Left ventricle myocardium inferior (tissue), 1 donor: ENCODE measurements at regions not wholly inside any gene's neighbourhood (a gene's known extent, or its start where the extent isn't known, plus 50 kb on each side); places are given as distances from the start of the nearest gene placed in this dataset.

Source experiments
- DNase-seq: peaks from one replicate; pipeline ENCODE4 v3.0.0-alpha.2; 2020
- H3K27ac ChIP-seq: fragments of 200-600 bp; replicated peaks from 2 replicates; pipeline ENCODE4 v1.8.0; 2021
- H3K27me3 ChIP-seq: fragments of 200-600 bp; 2 replicates; pipeline ENCODE4 v1.8.0; 2021; ENCODE audit warnings: low read depth
- H3K36me3 ChIP-seq: fragments of 200-600 bp; 2 replicates; pipeline ENCODE4 v1.8.0; 2021
- H3K4me1 ChIP-seq: fragments of 200-600 bp; 2 replicates; pipeline ENCODE4 v1.8.0; 2021
- H3K4me3 ChIP-seq: fragments of 200-600 bp; 2 replicates; pipeline ENCODE4 v1.8.0; 2021; ENCODE audit warnings: mild to moderate bottlenecking, moderate library complexity
- H3K9me3 ChIP-seq: fragments of 200-600 bp; replicated peaks from 2 replicates; pipeline ENCODE4 v1.8.0; 2021
- intact Hi-C: fragments of 100-400 bp; cut with micrococcal nuclease; formaldehyde crosslinking; loops from one replicate; pipeline ENCODE4 v1.11.0; 2022
- TF ChIP-seq, protein P1 (sequence below): fragments of 200-600 bp; IDR thresholded peaks from 2 replicates; pipeline ENCODE4 v1.8.0; 2021; ENCODE audit warnings: antibody characterized with exemption, mild to moderate bottlenecking, borderline replicate concordance
- donor health status: DM: no; HTN: yes; CAD: no; lungs with severe emphysema.

- Histone ChIP-seq H3K9me3 (peaks cover 8% of the 10 kb centered on the region), H3K27me3 (peaks cover 75% of the 10 kb centered on the region), H3K36me3 (no peaks in the 10 kb centered on the region), H3K4me3 (no peak overlapping the region), H3K27ac (no peak overlapping the region), H3K4me1 (no peaks in the 10 kb centered on the region)
- no peak for DNase-seq
- TF ChIP-seq, protein P1, sequence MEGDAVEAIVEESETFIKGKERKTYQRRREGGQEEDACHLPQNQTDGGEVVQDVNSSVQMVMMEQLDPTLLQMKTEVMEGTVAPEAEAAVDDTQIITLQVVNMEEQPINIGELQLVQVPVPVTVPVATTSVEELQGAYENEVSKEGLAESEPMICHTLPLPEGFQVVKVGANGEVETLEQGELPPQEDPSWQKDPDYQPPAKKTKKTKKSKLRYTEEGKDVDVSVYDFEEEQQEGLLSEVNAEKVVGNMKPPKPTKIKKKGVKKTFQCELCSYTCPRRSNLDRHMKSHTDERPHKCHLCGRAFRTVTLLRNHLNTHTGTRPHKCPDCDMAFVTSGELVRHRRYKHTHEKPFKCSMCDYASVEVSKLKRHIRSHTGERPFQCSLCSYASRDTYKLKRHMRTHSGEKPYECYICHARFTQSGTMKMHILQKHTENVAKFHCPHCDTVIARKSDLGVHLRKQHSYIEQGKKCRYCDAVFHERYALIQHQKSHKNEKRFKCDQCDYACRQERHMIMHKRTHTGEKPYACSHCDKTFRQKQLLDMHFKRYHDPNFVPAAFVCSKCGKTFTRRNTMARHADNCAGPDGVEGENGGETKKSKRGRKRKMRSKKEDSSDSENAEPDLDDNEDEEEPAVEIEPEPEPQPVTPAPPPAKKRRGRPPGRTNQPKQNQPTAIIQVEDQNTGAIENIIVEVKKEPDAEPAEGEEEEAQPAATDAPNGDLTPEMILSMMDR, result no peak
- intact Hi-C loops, result no loop called here
These were observed 384.9 kb upstream of the RNF32 start for GRCh38 chr7:156255635-156256034.

DNA sequence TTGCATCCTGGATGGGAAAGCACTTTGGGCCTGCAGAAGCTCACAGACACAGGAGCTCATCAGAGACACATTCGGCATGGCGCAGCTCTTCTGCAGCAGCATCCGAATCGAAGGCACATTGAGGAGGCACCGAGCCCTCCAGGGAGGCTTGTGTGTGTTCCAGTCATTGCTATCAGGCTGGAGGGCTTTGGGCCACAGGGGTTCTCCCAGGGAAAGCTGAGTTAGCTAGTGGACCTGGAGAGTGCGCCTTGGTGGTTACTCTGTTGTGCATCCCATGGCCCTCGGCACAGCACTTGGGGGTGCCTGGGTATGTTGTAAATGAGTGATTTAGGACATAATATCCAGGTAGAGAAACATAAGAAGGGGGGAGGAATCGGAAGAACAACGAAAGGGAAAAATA lies 388.7 kb upstream of the RNF32 start:
- Histone ChIP-seq H3K27me3 (peaks cover 87% of the 10 kb centered on the region), H3K4me3 (no peak overlapping the region), H3K36me3 (no peaks in the 10 kb centered on the region), H3K9me3 (no peaks in the 10 kb centered on the region), H3K27ac (no peak overlapping the region), H3K4me1 (no peaks in the 10 kb centered on the region)
- TF ChIP-seq, protein P1, result no peak
- intact Hi-C loops, result no loop called here
- DNase-seq, result no peak

DNA sequence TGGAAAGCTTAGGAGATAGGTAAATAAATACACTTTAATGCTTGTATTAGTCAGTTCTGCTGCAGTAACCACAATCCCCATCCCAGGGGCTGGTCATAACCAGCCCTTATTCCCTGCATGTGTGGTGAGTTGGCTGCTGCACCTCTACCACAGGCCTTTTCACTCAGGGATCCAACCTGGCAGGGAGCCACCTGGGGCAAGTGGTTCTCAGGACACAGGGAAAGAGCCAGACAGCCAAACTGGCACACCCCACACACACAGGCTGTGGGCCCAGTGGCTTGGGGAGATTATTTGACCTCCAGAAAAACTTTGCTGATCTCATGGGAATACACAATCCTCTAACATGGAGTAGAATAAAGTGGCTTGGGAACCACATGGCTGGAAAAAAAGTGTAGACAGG lies 400.0 kb upstream of the RNF32 start:
- no peak overlapping the region for H3K4me3 ChIP-seq
- peak; percentile 21 for DNase-seq
- no peaks in the 10 kb centered on the region for H3K27me3 ChIP-seq
- intact Hi-C loops, result no loop called here
- no peaks in the 10 kb centered on the region for H3K36me3 ChIP-seq
- peaks cover 12% of the 10 kb centered on the region for H3K9me3 ChIP-seq
- TF ChIP-seq, protein P1, result no peak
- no peaks in the 10 kb centered on the region for H3K4me1 ChIP-seq
- no peak overlapping the region for H3K27ac ChIP-seq

GRCh38 chr7:156238366-156239133 lies 402.0 kb upstream of the RNF32 start:
- intact Hi-C loops, result no loop called here
- Histone ChIP-seq H3K27me3 (no peaks in the 10 kb centered on the region), H3K27ac (no peak overlapping the region), H3K36me3 (no peaks in the 10 kb centered on the region), H3K9me3 (peaks cover 12% of the 10 kb centered on the region), H3K4me1 (no peaks in the 10 kb centered on the region), H3K4me3 (no peak overlapping the region)
- no peak for DNase-seq
- TF ChIP-seq, protein P1, result no peak

DNA sequence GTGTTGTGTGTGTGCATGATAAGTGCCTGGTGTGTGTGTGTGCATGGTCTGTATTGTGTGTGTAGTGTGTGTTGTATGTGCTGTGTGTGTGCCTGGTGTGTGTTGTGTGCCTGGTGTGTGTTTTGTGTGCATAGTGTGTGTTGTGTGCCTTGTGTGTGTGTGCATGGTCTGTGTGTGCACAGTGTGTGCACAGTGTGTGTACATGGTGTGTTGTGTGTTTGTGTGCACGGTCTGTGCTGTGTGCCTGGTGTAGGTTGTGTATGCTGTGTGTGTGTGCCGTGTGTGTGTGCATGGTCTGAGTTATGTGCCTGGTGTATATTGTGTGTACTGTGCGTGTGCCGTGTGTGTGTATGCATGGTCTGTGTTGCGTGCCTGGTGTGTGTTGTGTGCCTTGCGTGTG lies 403.0 kb upstream of the RNF32 start:
- Histone ChIP-seq H3K4me1 (no peaks in the 10 kb centered on the region), H3K4me3 (no peak overlapping the region), H3K9me3 (peaks cover 9% of the 10 kb centered on the region), H3K27me3 (no peaks in the 10 kb centered on the region), H3K27ac (no peak overlapping the region), H3K36me3 (no peaks in the 10 kb centered on the region)
- intact Hi-C loops, result no loop called here
- no peak for DNase-seq
- TF ChIP-seq, protein P1, result no peak
